HuH-7 (cell line): ENCODE measurements at regions not wholly inside any gene's neighbourhood (a gene's known extent, or its start where the extent isn't known, plus 50 kb on each side); places are given as distances from the start of the nearest gene placed in this dataset.
"Not testable (repeated sequence)": the region's sequence is repeated elsewhere in the genome, so short reads cannot be mapped to it uniquely, and the experiment has no call there.

Source experiments
- DNase-seq: peaks from one replicate; pipeline ENCODE4 v3.0.0; 2011; ENCODE audit warnings: low spot score

- DNase-seq, result no peak
Measured at GRCh38 chr4:79609817-79610216, 201.8 kb upstream of the GK2 start.

GRCh38 chr4:79607979-79608378 is 200.0 kb upstream of the GK2 start:
- DNase-seq, result no peak

- no peak for DNase-seq
Measured at GRCh38 chr4:79604152-79604551, 196.1 kb upstream of the GK2 start.

GRCh38 chr4:79603681-79604080 is 195.7 kb upstream of the GK2 start:
- no peak for DNase-seq

- no peak for DNase-seq
Measured at GRCh38 chr4:79599691-79600090, 191.7 kb upstream of the GK2 start.

- no peak for DNase-seq
Measured at GRCh38 chr4:79598801-79599200, 190.8 kb upstream of the GK2 start.

- DNase-seq, result no peak
Measured at GRCh38 chr4:79598214-79598613, 190.2 kb upstream of the GK2 start.

GRCh38 chr4:79597266-79597665 is 189.2 kb upstream of the GK2 start:
- no peak for DNase-seq

- not testable (repeated sequence) for DNase-seq
Measured at GRCh38 chr4:79592218-79592617, 184.2 kb upstream of the GK2 start.

- DNase-seq, result no peak
Measured at GRCh38 chr4:79588679-79589078, 180.7 kb upstream of the GK2 start.

GRCh38 chr4:79587207-79587606 is 179.2 kb upstream of the GK2 start:
- DNase-seq, result not testable (repeated sequence)

GRCh38 chr4:79585834-79586233 is 177.8 kb upstream of the GK2 start:
- no peak for DNase-seq

- no peak for DNase-seq
Measured at GRCh38 chr4:79585330-79585729, 177.3 kb upstream of the GK2 start.

- no peak for DNase-seq
Measured at GRCh38 chr4:79584902-79585301, 176.9 kb upstream of the GK2 start.

- no peak for DNase-seq
Measured at GRCh38 chr4:79584352-79584751, 176.3 kb upstream of the GK2 start.

- no peak for DNase-seq
Measured at GRCh38 chr4:79578606-79579005, 170.6 kb upstream of the GK2 start.

GRCh38 chr4:79576429-79576753 is 168.4 kb upstream of the GK2 start:
- DNase-seq, result peak; percentile 4

GRCh38 chr4:79575709-79576428 is 167.8 kb upstream of the GK2 start:
- no peak for DNase-seq

GRCh38 chr4:79574741-79575451 is 166.9 kb upstream of the GK2 start:
- DNase-seq, result no peak

GRCh38 chr4:79563219-79563618 is 155.2 kb upstream of the GK2 start:
- DNase-seq, result no peak

- no peak for DNase-seq
Measured at GRCh38 chr4:79561751-79562150, 153.7 kb upstream of the GK2 start.

GRCh38 chr4:79559398-79559797 is 151.4 kb upstream of the GK2 start:
- DNase-seq, result not testable (repeated sequence)

- no peak for DNase-seq
Measured at GRCh38 chr4:79552311-79552710, 144.3 kb upstream of the GK2 start.

GRCh38 chr4:79551555-79551954 is 143.5 kb upstream of the GK2 start:
- no peak for DNase-seq
